ENCODE measurements at regions not wholly inside any gene's neighbourhood (a gene's known extent, or its start where the extent isn't known, plus 50 kb on each side); places are given as distances from the start of the nearest gene placed in this dataset.
A peak's percentile ranks its signal among the peaks of the same experiment; 100 is the strongest.

- H2BK120ac ChIP-seq (replicated peaks; ENCODE audit: low read depth, low read length) = no peak overlapping the region
- no peak for DNase-seq (ENCODE audit: low read depth in 1 of 2, low spot score in 2 of 2)
- 74% methylated on average over 7 of the region's 7 CpGs; no CpG with 5 or more reads in 1 of the 2 experiments for WGBS, 2 experiments (ENCODE audit: extremely low coverage in 1 of 2, insufficient coverage in 1 of 2, insufficient read length in 1 of 2, insufficient replicate concordance in 2 of 2, low coverage in 1 of 2, low lambda C conversion rate in 2 of 2, missing lambda C conversion rate in 1 of 2)
Measured at GRCh38 chr17:31787857-31788570, 71.0 kb downstream of the COPRS start.

More at GRCh38 chr17:31787857-31788570, 71.0 kb downstream of the COPRS start:
- FAIRE-seq = no peak
- Histone ChIP-seq H3K4ac (replicated peaks; ENCODE audit: insufficient read length, low read depth, low read length) (no peak overlapping the region), H3K56ac (replicated peaks; ENCODE audit: insufficient read length, low read depth, low read length) (no peak overlapping the region), H3K4me3 (ENCODE audit: extremely low read depth in 1 of 4, insufficient read depth in 2 of 4, low read depth in 3 of 4, low read length in 4 of 4) (no peak overlapping the region), H3K9ac (replicated peaks in 1 of 4; ENCODE audit: extremely low read depth in 1 of 4, low read depth in 3 of 4, low read length in 3 of 4) (no peak overlapping the region), H3K27ac (ENCODE audit: low read depth, low read length) (no peak overlapping the region), H4K91ac (replicated peaks; ENCODE audit: insufficient read length, low read length) (no peak overlapping the region), H3K79me2 (ENCODE audit: control insufficient read depth in 1 of 2, insufficient read depth in 2 of 2, low read length in 2 of 2) (no peaks in the 10 kb centered on the region), H3K36me3 (ENCODE audit: control insufficient read depth in 2 of 4, insufficient read depth in 4 of 4, low read length in 3 of 4) (no peaks in the 10 kb centered on the region), H2AK5ac (ENCODE audit: low read depth, low read length) (no peak overlapping the region), H3K23ac (ENCODE audit: insufficient read length) (no peak overlapping the region), H2BK5ac (ENCODE audit: low read depth, low read length) (no peak overlapping the region), H4K5ac (ENCODE audit: insufficient read length, low read depth, low read length) (no peak overlapping the region), H2BK15ac (ENCODE audit: low read length) (no peak overlapping the region), H3K4me2 (ENCODE audit: insufficient read depth in 1 of 2, low read depth in 2 of 2, low read length in 2 of 2) (no peak overlapping the region), H3K27me3 (replicated peaks in 1 of 4; ENCODE audit: control insufficient read depth in 3 of 4, extremely low read depth in 1 of 4, insufficient read depth in 3 of 4, low read length in 3 of 4) (no peaks in the 10 kb centered on the region), H2BK12ac (ENCODE audit: low read depth, low read length) (no peak overlapping the region), H3K14ac (ENCODE audit: insufficient read length) (no peak overlapping the region), H2BK20ac (ENCODE audit: low read length) (no peak overlapping the region), H3K9me3 (ENCODE audit: insufficient read depth in 2 of 2, low read depth in 1 of 2, low read length in 1 of 2) (no peaks in the 10 kb centered on the region), H3K18ac (ENCODE audit: extremely low read depth, low read length) (no peak overlapping the region), H3K79me1 (ENCODE audit: low read depth, low read length) (no peaks in the 10 kb centered on the region), H3K4me1 (replicated peaks in 1 of 4; ENCODE audit: control insufficient read depth in 3 of 4, insufficient read depth in 4 of 4, low read length in 3 of 4) (no peaks in the 10 kb centered on the region), H4K8ac (ENCODE audit: extremely low read depth, insufficient read depth, low read length) (no peak overlapping the region), H4K20me1 (replicated peaks in 1 of 2; ENCODE audit: control insufficient read depth in 1 of 2, insufficient read depth in 2 of 2, low read length in 2 of 2) (no peaks in the 10 kb centered on the region), H2AFZ (ENCODE audit: low read length) (peak overlapping the region; percentile 64), H3K23me2 (ENCODE audit: low read depth, low read length) (no peaks in the 10 kb centered on the region)
- POLR2A ChIA-PET (ENCODE audit: partially characterized antibody) = no interaction called here
- CTCF ChIA-PET (ENCODE audit: partially characterized antibody) = no interaction called here
- TF ChIP-seq MAX (IDR thresholded peaks at IDR 0.05) (no peak), BCL11A (IDR thresholded peaks at IDR 0.05; ENCODE audit: low read depth in 2 of 2, low read length in 2 of 2) (no peak), TAF1 (IDR thresholded peaks at IDR 0.05; ENCODE audit: low read depth, low read length) (no peak), POLR2A (IDR thresholded peaks at IDR 0.05; ENCODE audit: control extremely low read depth in 1 of 2, low read depth in 2 of 2, low read length in 2 of 2) (no peak), KDM4A (IDR thresholded peaks at IDR 0.05; ENCODE audit: low read depth, low read length, severe bottlenecking) (no peak), CEBPB (IDR thresholded peaks at IDR 0.05; ENCODE audit: low read depth, low read length) (no peak), TAF7 (optimal IDR thresholded peaks at IDR 0.05; ENCODE audit: borderline replicate concordance, low read depth, low read length) (no peak)

Data from H1 (cell line).